Fibroblast of lung (primary cell): ENCODE measurements at regions not wholly inside any gene's neighbourhood (a gene's known extent, or its start where the extent isn't known, plus 50 kb on each side); places are given as distances from the start of the nearest gene placed in this dataset.

Experiments
- DNase-seq, 2 donors: peaks; one replicate each; pipeline versions ENCODE4 v3.0.0 to v3.0.0-alpha.2; 2010; ENCODE audit warnings: low read depth in 2 of 2
- H2AFZ ChIP-seq: 2 replicates; pipeline ENCODE4 v1.5.1; 2012; ENCODE audit warnings: low read length, control low read depth, inconsistent platforms
- H3K27ac ChIP-seq: 2 replicates; pipeline ENCODE4 v1.5.1; 2011; ENCODE audit warnings: low read length, control low read depth; ENCODE audit not compliant: insufficient read depth
- H3K27me3 ChIP-seq: 2 replicates; pipeline ENCODE4 v1.5.1; 2011; ENCODE audit warnings: mild to moderate bottlenecking, low read length; ENCODE audit not compliant: control insufficient read depth, insufficient read depth
- H3K36me3 ChIP-seq: 2 replicates; pipeline ENCODE4 v1.5.1; 2011; ENCODE audit warnings: low read length; ENCODE audit not compliant: control insufficient read depth, insufficient read depth
- H3K4me1 ChIP-seq: 2 replicates; pipeline ENCODE4 v1.5.1; 2011; ENCODE audit warnings: low read length; ENCODE audit not compliant: control insufficient read depth, insufficient read depth; ENCODE audit errors: extremely low read depth
- H3K4me2 ChIP-seq: 2 replicates; pipeline ENCODE4 v1.5.1; 2011; ENCODE audit warnings: low read length, control low read depth; ENCODE audit not compliant: insufficient read depth; ENCODE audit errors: extremely low read depth
- H3K4me3 ChIP-seq, 4 experiments: fragments of 200-600 bp in 1 of 4; sonication (generic) in 1 of 4; replicated peaks in 1 of 4; 2 replicates each; pipeline ENCODE4 v1.5.1; 2011 to 2016; ENCODE audit warnings: low read length in 4 of 4, low read depth in 3 of 4, mild to moderate bottlenecking in 3 of 4, control low read depth in 2 of 4, inconsistent platforms in 1 of 4, mixed read lengths in 1 of 4; ENCODE audit not compliant: insufficient read depth in 1 of 4; ENCODE audit errors: control extremely low read depth in 1 of 4
- H3K79me2 ChIP-seq: 2 replicates; pipeline ENCODE4 v1.5.1; 2012; ENCODE audit warnings: mild to moderate bottlenecking, low read length, inconsistent platforms; ENCODE audit not compliant: control insufficient read depth, insufficient read depth
- H3K9ac ChIP-seq: 2 replicates; pipeline ENCODE4 v1.5.1; 2011; ENCODE audit warnings: mild to moderate bottlenecking, low read length, control low read depth; ENCODE audit not compliant: insufficient read depth
- H3K9me3 ChIP-seq: 2 replicates; pipeline ENCODE4 v1.5.1; 2012; ENCODE audit warnings: low read depth, low read length; ENCODE audit not compliant: control insufficient read depth, insufficient read depth
- H4K20me1 ChIP-seq: 2 replicates; pipeline ENCODE4 v1.5.1; 2011; ENCODE audit warnings: low read length; ENCODE audit not compliant: control insufficient read depth, insufficient read depth; ENCODE audit errors: extremely low read depth
- EZH2 ChIP-seq: IDR thresholded peaks from 2 replicates; pipeline ENCODE4 v1.5.1; 2012; ENCODE audit warnings: low read length, control low read depth, mild to moderate bottlenecking; ENCODE audit errors: missing control alignments
- TF ChIP-seq, protein P1 (sequence below), 2 donors: IDR thresholded peaks in 1 of 2; conservative IDR thresholded peaks in 1 of 2; 1 replicate in 1 of 2; 2 replicates in 1 of 2; pipeline ENCODE4 v1.5.1; 2011 to 2012; ENCODE audit warnings: low read length in 2 of 2, control low read depth in 1 of 2, inconsistent platforms in 1 of 2, low read depth in 1 of 2, mild to moderate bottlenecking in 1 of 2

DNA sequence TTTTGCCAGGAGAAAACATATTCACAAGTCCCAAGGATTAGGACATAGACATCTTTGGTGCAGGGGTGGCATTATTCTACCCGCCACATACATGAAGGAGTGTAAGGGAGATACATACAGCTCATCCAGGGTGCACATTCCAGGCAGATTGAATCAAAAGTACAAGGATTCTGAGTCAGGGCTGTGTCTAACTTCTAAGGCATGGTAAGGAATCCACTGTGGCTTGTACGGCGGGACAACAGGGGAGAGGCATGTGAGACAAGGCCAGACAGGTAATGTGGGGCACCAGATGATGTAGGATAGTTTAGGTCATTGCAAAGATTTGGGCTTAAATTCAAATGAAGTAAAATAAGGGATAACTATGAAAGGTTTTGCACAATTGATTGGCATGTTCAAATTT lies 780.9 kb downstream of the C6orf118 start:
- Histone ChIP-seq H3K4me3 (no peak overlapping the region), H4K20me1 (no peaks in the 10 kb centered on the region), H2AFZ (no peak overlapping the region), H3K4me1 (no peaks in the 10 kb centered on the region), H3K27me3 (no peaks in the 10 kb centered on the region), H3K79me2 (no peaks in the 10 kb centered on the region), H3K27ac (no peak overlapping the region), H3K36me3 (no peaks in the 10 kb centered on the region), H3K4me2 (no peak overlapping the region), H3K9ac (no peak overlapping the region), H3K9me3 (no peaks in the 10 kb centered on the region)
- no peak for TF ChIP-seq EZH2
- TF ChIP-seq, protein P1, sequence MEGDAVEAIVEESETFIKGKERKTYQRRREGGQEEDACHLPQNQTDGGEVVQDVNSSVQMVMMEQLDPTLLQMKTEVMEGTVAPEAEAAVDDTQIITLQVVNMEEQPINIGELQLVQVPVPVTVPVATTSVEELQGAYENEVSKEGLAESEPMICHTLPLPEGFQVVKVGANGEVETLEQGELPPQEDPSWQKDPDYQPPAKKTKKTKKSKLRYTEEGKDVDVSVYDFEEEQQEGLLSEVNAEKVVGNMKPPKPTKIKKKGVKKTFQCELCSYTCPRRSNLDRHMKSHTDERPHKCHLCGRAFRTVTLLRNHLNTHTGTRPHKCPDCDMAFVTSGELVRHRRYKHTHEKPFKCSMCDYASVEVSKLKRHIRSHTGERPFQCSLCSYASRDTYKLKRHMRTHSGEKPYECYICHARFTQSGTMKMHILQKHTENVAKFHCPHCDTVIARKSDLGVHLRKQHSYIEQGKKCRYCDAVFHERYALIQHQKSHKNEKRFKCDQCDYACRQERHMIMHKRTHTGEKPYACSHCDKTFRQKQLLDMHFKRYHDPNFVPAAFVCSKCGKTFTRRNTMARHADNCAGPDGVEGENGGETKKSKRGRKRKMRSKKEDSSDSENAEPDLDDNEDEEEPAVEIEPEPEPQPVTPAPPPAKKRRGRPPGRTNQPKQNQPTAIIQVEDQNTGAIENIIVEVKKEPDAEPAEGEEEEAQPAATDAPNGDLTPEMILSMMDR (conservative IDR thresholded peaks at IDR 0.05 in 1 of 2, IDR thresholded peaks at IDR 0.05 in 1 of 2; ENCODE audit: low read depth in 1 of 2, low read length in 2 of 2), result no peak
- DNase-seq, result peak in 1 of 2 donors; percentile 1

DNA sequence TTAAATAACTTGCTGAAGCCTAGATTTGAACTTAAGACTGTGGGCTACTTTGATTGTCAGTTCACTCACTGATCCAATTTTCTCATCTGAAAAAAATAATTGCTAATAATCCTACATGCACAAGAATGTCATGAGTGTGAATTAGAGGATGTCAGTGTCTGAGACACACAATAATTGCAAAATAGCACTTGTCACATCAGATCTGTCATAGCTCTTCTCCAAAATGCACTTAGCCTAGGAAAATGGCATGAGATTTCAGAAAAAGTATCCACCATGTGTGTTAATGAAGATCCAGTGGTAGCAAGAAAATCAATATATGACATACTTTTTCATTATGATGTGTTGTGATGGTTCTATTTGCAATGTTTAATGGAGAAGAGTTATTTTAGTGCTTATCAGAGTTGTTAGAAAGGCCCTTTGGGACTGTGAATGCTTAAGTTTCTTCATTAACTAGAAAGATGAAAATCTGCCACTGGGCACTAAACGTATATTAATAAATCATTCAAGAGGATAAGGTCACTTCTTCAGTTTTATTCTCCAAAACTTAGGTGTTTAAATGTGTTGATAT lies 786.2 kb downstream of the C6orf118 start:
- Histone ChIP-seq H3K4me1 (no peaks in the 10 kb centered on the region), H2AFZ (no peak overlapping the region), H4K20me1 (no peaks in the 10 kb centered on the region), H3K9me3 (no peaks in the 10 kb centered on the region), H3K27me3 (no peaks in the 10 kb centered on the region), H3K4me2 (no peak overlapping the region), H3K9ac (no peak overlapping the region), H3K27ac (no peak overlapping the region), H3K36me3 (no peaks in the 10 kb centered on the region), H3K79me2 (no peaks in the 10 kb centered on the region), H3K4me3 (no peak overlapping the region)
- no peak for TF ChIP-seq EZH2
- TF ChIP-seq, protein P1 (conservative IDR thresholded peaks at IDR 0.05 in 1 of 2, IDR thresholded peaks at IDR 0.05 in 1 of 2; ENCODE audit: low read depth in 1 of 2, low read length in 2 of 2), result no peak
- no peak for DNase-seq

DNA sequence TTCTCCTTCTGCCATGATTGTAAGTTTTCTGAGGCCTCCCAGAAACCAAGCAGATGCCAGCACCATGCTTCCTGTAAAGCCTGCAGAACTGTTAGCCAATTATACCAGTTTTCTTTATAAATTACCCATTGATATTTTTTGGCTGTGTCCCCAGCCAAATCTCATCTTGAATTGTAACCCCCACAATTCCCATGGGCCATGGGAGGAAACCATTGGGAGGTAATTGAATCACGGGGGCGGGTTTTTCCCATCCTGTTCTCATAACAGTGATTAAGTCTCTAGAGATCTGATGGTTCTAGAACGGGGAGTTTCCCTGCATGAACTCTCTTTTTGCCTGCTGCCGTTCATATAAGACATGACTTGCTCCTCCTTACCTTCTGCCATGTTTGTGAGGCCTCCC lies 788.5 kb downstream of the C6orf118 start:
- no peaks in the 10 kb centered on the region for H3K27me3 ChIP-seq
- no peak overlapping the region for H3K4me3 ChIP-seq
- no peak overlapping the region for H3K9ac ChIP-seq
- no peak overlapping the region for H3K27ac ChIP-seq
- no peak overlapping the region for H3K4me2 ChIP-seq
- no peaks in the 10 kb centered on the region for H3K9me3 ChIP-seq
- no peaks in the 10 kb centered on the region for H3K4me1 ChIP-seq
- H3K36me3 ChIP-seq, result no peaks in the 10 kb centered on the region
- no peak overlapping the region for H2AFZ ChIP-seq
- no peaks in the 10 kb centered on the region for H3K79me2 ChIP-seq
- no peak for DNase-seq
- TF ChIP-seq EZH2, result no peak
- TF ChIP-seq, protein P1 (conservative IDR thresholded peaks at IDR 0.05 in 1 of 2, IDR thresholded peaks at IDR 0.05 in 1 of 2; ENCODE audit: low read depth in 1 of 2, low read length in 2 of 2), result no peak
- no peaks in the 10 kb centered on the region for H4K20me1 ChIP-seq
